ENCODE measurements at regions not wholly inside any gene's neighbourhood (a gene's known extent, or its start where the extent isn't known, plus 50 kb on each side); places are given as distances from the start of the nearest gene placed in this dataset.

- no peak for DNase-seq
- Histone ChIP-seq H3K9me3 (no peaks in the 10 kb centered on the region), H3K36me3 (ENCODE audit: control insufficient read depth, insufficient read depth, low read length) (no peaks in the 10 kb centered on the region), H3K4me3 (ENCODE audit: low read depth, low read length) (no peak overlapping the region), H3K27me3 (replicated peaks; ENCODE audit: control insufficient read depth, insufficient read depth, low read length) (no peaks in the 10 kb centered on the region), H3K4me1 (no peaks in the 10 kb centered on the region)
- Mint-ChIP-seq H3K4me1 (ENCODE audit: low read depth, unreplicated experiment) (peaks cover 7% of the 10 kb centered on the region), H3K27me3 (ENCODE audit: insufficient read depth, unreplicated experiment) (no peaks in the 10 kb centered on the region), H3K27ac (ENCODE audit: unreplicated experiment) (no peak overlapping the region), H3K9me3 (ENCODE audit: unreplicated experiment) (no peaks in the 10 kb centered on the region), H3K36me3 (ENCODE audit: insufficient read depth, unreplicated experiment) (no peaks in the 10 kb centered on the region), H3K4me3 (ENCODE audit: unreplicated experiment) (no peak overlapping the region)
- no TSS peak for BruUV-seq (replicated peaks)
- POLR2A ChIA-PET = no interaction called here
- CTCF ChIA-PET = no interaction called here
- no peak for TF ChIP-seq CTCF (IDR thresholded peaks at IDR 0.05; ENCODE audit: insufficient read depth in 1 of 2, low read depth in 1 of 2, low read length in 1 of 2, severe bottlenecking in 1 of 2, unreplicated experiment in 1 of 2)
- intact Hi-C loops (cut with micrococcal nuclease; ENCODE audit: unreplicated experiment) = no loop called here
These were observed 85.0 kb upstream of the BMP5 start for GRCh38 chr6:55960344-55960743.

GRCh38 chr6:55958790-55959189, 83.4 kb upstream of the BMP5 start:
- Histone ChIP-seq H3K4me1 (no peaks in the 10 kb centered on the region), H3K27me3 (replicated peaks; ENCODE audit: control insufficient read depth, insufficient read depth, low read length) (no peaks in the 10 kb centered on the region), H3K4me3 (ENCODE audit: low read depth, low read length) (no peak overlapping the region), H3K9me3 (no peaks in the 10 kb centered on the region), H3K36me3 (ENCODE audit: control insufficient read depth, insufficient read depth, low read length) (no peaks in the 10 kb centered on the region)
- Mint-ChIP-seq H3K4me3 (ENCODE audit: unreplicated experiment) (no peak overlapping the region), H3K9me3 (ENCODE audit: unreplicated experiment) (no peaks in the 10 kb centered on the region), H3K36me3 (ENCODE audit: insufficient read depth, unreplicated experiment) (no peaks in the 10 kb centered on the region), H3K4me1 (ENCODE audit: low read depth, unreplicated experiment) (peaks cover 7% of the 10 kb centered on the region), H3K27ac (ENCODE audit: unreplicated experiment) (no peak overlapping the region), H3K27me3 (ENCODE audit: insufficient read depth, unreplicated experiment) (no peaks in the 10 kb centered on the region)
- BruUV-seq (replicated peaks) = no TSS peak
- CTCF ChIA-PET = no interaction called here
- POLR2A ChIA-PET = no interaction called here
- no peak for DNase-seq
- intact Hi-C loops (cut with micrococcal nuclease; ENCODE audit: unreplicated experiment) = no loop called here
- TF ChIP-seq CTCF (IDR thresholded peaks at IDR 0.05; ENCODE audit: insufficient read depth in 1 of 2, low read depth in 1 of 2, low read length in 1 of 2, severe bottlenecking in 1 of 2, unreplicated experiment in 1 of 2) = no peak

GRCh38 chr6:55957961-55958422, 82.6 kb upstream of the BMP5 start:
- intact Hi-C loops (cut with micrococcal nuclease; ENCODE audit: unreplicated experiment) = no loop called here
- Histone ChIP-seq H3K4me1 (0 out of 2 replicates have a peak, but pooled peaks cover 4% of the 10 kb centered on the region), H3K9me3 (no peaks in the 10 kb centered on the region), H3K27me3 (replicated peaks; ENCODE audit: control insufficient read depth, insufficient read depth, low read length) (no peaks in the 10 kb centered on the region), H3K4me3 (ENCODE audit: low read depth, low read length) (no peak overlapping the region), H3K36me3 (ENCODE audit: control insufficient read depth, insufficient read depth, low read length) (no peaks in the 10 kb centered on the region)
- H3K36me3 Mint-ChIP-seq (ENCODE audit: insufficient read depth, unreplicated experiment) = no peaks in the 10 kb centered on the region
- BruUV-seq (replicated peaks) = no TSS peak
- no peaks in the 10 kb centered on the region for H3K4me1 Mint-ChIP-seq (ENCODE audit: low read depth, unreplicated experiment)
- DNase-seq = no peak
- ChIA-PET POLR2A (no interaction called here), CTCF (no interaction called here)
- no peak for TF ChIP-seq CTCF (IDR thresholded peaks at IDR 0.05; ENCODE audit: insufficient read depth in 1 of 2, low read depth in 1 of 2, low read length in 1 of 2, severe bottlenecking in 1 of 2, unreplicated experiment in 1 of 2)
- no peaks in the 10 kb centered on the region for H3K27me3 Mint-ChIP-seq (ENCODE audit: insufficient read depth, unreplicated experiment)
- H3K4me3 Mint-ChIP-seq (ENCODE audit: unreplicated experiment) = no peak overlapping the region
- no peaks in the 10 kb centered on the region for H3K9me3 Mint-ChIP-seq (ENCODE audit: unreplicated experiment)
- no peak overlapping the region for H3K27ac Mint-ChIP-seq (ENCODE audit: unreplicated experiment)

Data from Caco-2 (cell line).